ENCODE measurements at regions not wholly inside any gene's neighbourhood (a gene's known extent, or its start where the extent isn't known, plus 50 kb on each side); places are given as distances from the start of the nearest gene placed in this dataset.

DNA sequence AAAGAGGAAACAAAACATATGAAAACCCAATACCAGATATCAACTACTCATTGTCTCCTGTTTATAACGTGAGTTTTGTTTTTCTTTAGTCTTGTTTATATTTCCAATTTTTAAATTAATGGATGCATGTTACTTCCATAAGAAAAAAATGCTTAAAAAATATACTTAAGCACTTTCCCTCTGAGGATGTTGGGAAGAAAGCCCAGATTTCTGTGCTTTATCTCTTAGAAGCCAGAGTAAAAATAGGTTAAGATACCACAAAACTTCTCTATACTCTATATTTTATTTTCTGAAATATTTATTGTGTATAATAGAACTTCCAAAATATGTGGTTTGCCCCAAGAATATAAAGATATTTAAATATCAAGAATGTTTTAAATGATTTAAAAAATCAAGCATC, 633.9 kb downstream of the STK39 start:
- TF ChIP-seq, protein P1, sequence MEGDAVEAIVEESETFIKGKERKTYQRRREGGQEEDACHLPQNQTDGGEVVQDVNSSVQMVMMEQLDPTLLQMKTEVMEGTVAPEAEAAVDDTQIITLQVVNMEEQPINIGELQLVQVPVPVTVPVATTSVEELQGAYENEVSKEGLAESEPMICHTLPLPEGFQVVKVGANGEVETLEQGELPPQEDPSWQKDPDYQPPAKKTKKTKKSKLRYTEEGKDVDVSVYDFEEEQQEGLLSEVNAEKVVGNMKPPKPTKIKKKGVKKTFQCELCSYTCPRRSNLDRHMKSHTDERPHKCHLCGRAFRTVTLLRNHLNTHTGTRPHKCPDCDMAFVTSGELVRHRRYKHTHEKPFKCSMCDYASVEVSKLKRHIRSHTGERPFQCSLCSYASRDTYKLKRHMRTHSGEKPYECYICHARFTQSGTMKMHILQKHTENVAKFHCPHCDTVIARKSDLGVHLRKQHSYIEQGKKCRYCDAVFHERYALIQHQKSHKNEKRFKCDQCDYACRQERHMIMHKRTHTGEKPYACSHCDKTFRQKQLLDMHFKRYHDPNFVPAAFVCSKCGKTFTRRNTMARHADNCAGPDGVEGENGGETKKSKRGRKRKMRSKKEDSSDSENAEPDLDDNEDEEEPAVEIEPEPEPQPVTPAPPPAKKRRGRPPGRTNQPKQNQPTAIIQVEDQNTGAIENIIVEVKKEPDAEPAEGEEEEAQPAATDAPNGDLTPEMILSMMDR (IDR thresholded peaks at IDR 0.05): no peak
- TF ChIP-seq POLR2A (IDR thresholded peaks at IDR 0.05): no peak
- DNase-seq: no peak
- intact Hi-C loops (cut with DNase I): no loop called here
- Histone ChIP-seq H3K27ac (no peak overlapping the region), H3K9me3 (no peaks in the 10 kb centered on the region), H3K4me1 (no peaks in the 10 kb centered on the region), H3K4me3 (no peak overlapping the region), H3K27me3 (no peaks in the 10 kb centered on the region), H3K36me3 (no peaks in the 10 kb centered on the region)
- WGBS, 2 donors: 66 to 74% methylated on average over 1 of the region's 1 CpG

DNA sequence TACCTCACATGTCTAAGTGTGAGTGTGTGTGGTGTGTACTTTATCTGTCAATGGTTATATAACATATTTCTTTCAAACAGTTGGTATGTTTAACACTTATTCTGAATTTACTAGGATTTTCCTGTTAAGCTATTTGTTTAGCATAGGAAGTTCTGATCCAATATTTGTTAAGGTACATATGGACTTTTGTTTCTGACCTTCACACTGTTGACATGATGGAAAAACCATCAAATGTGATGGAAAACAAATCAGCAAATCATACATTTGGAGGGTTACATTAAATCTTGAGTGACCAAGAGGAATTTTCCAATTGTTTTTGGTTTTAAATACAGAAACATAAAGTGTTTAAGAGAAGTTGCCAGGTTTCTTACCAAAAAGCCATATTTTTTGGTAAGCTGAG, 638.9 kb downstream of the STK39 start:
- no peaks in the 10 kb centered on the region for H3K36me3 ChIP-seq
- no peaks in the 10 kb centered on the region for H3K4me1 ChIP-seq
- H3K4me3 ChIP-seq: no peak overlapping the region
- no peaks in the 10 kb centered on the region for H3K27me3 ChIP-seq
- intact Hi-C loops (cut with DNase I): no loop called here
- no peaks in the 10 kb centered on the region for H3K9me3 ChIP-seq
- H3K27ac ChIP-seq: no peak overlapping the region
- DNase-seq: no peak
- TF ChIP-seq, protein P1 (IDR thresholded peaks at IDR 0.05): no peak
- no peak for TF ChIP-seq POLR2A (IDR thresholded peaks at IDR 0.05)

DNA sequence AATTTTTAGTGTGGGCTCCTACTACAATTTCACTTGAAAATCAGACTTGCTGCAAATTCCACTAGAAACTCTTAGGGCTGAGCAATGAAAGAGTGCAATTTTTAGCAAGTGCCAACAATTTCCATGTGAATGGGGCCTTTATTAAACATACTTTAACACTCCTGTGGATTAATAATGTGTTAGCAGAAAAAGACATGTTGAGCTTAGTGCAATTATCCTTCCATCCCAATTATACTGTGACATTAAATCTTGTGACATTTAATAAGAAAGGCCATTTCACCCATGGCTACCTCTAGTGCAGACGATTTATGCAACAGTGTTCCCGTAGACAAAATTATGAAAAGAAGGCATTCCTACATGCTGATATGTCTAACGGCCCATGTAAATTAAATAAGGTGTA, 639.7 kb downstream of the STK39 start:
- DNase-seq: no peak
- no peaks in the 10 kb centered on the region for H3K36me3 ChIP-seq
- H3K27ac ChIP-seq: no peak overlapping the region
- H3K4me1 ChIP-seq: no peaks in the 10 kb centered on the region
- no peaks in the 10 kb centered on the region for H3K27me3 ChIP-seq
- H3K9me3 ChIP-seq: no peaks in the 10 kb centered on the region
- H3K4me3 ChIP-seq: no peak overlapping the region
- no peak for TF ChIP-seq POLR2A (IDR thresholded peaks at IDR 0.05)
- TF ChIP-seq, protein P1 (IDR thresholded peaks at IDR 0.05): no peak
- 51 to 72% methylated on average over 3 of the region's 3 CpGs for WGBS, 2 donors
- intact Hi-C loops (cut with DNase I): no loop called here

DNA sequence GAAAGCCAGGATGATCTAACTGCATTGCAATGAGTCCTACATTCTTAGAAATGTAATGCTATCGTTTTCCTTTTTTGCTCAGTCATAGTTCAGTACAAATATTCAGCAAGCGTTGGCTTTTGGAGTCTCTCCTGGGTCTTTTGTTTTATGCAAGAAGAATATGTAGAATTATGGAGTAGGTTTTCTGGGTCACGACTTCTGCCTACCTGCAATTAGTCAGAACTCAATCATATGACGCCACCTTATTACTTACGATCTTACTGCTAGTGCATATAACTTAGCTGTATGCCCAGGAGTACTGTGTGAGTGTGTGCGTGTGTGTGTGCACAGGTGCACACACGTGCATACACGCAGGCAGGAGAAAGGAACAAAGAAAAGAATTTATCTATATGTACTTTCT, 640.2 kb downstream of the STK39 start:
- H3K4me3 ChIP-seq: no peak overlapping the region
- intact Hi-C loops (cut with DNase I): no loop called here
- WGBS, 2 donors: 40 to 58% methylated on average over 8 of the region's 8 CpGs
- DNase-seq: no peak
- H3K4me1 ChIP-seq: no peaks in the 10 kb centered on the region
- no peaks in the 10 kb centered on the region for H3K36me3 ChIP-seq
- no peaks in the 10 kb centered on the region for H3K27me3 ChIP-seq
- no peaks in the 10 kb centered on the region for H3K9me3 ChIP-seq
- H3K27ac ChIP-seq: no peak overlapping the region
- no peak for TF ChIP-seq POLR2A (IDR thresholded peaks at IDR 0.05)
- TF ChIP-seq, protein P1 (IDR thresholded peaks at IDR 0.05): no peak

DNA sequence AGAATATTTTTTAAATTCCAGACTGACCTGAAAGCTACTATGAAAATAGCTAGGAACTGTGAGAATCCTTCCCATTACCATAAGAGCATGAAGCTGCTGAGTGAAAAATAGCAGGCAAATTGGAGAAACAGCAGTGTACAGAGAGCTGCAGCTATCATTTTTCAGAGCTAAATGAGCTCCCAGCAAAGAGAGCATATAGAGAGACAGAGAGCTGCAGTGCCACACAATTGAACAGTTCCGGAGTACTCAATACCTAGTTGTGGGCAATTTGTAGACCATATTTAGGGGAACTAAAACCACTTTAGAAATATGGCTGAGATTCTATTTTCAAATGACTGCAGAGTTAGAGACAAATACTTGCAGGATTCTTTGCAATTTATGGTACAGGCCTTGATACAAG, 645.3 kb downstream of the STK39 start:
- Histone ChIP-seq H3K27me3 (no peaks in the 10 kb centered on the region), H3K36me3 (no peaks in the 10 kb centered on the region), H3K4me1 (no peaks in the 10 kb centered on the region), H3K27ac (no peak overlapping the region), H3K9me3 (no peaks in the 10 kb centered on the region), H3K4me3 (no peak overlapping the region)
- 89 to 100% methylated on average over 1 of the region's 1 CpG for WGBS, 2 donors
- no peak for DNase-seq
- intact Hi-C loops (cut with DNase I): no loop called here
- TF ChIP-seq, protein P1 (IDR thresholded peaks at IDR 0.05): no peak
- no peak for TF ChIP-seq POLR2A (IDR thresholded peaks at IDR 0.05)
